Neutrophil (primary cell): ENCODE measurements at regions not wholly inside any gene's neighbourhood (a gene's known extent, or its start where the extent isn't known, plus 50 kb on each side); places are given as distances from the start of the nearest gene placed in this dataset.

Experiments used
- H3K27ac ChIP-seq: fragments of 200-600 bp; sonication (generic); 2 replicates; pipeline ENCODE4 v1.5.1; 2016; ENCODE audit warnings: mild to moderate bottlenecking, moderate library complexity
- H3K27me3 ChIP-seq: fragments of 200-600 bp; sonication (generic); 2 replicates; pipeline ENCODE4 v1.6.0; 2016; ENCODE audit warnings: mild to moderate bottlenecking
- H3K36me3 ChIP-seq: fragments of 200-600 bp; sonication (generic); 2 replicates; pipeline ENCODE4 v1.5.1; 2017
- H3K4me1 ChIP-seq, 2 experiments: fragments of 200-600 bp in 1 of 2; sonication (generic) in 1 of 2; 1 replicate in 1 of 2; 2 replicates in 1 of 2; pipeline versions ENCODE4 v1.5.1 to v1.6.1; 2013 to 2016; ENCODE audit warnings: low read depth in 1 of 2, low read length in 1 of 2, mild to moderate bottlenecking in 1 of 2, moderate library complexity in 1 of 2; ENCODE audit not compliant: control insufficient read depth in 1 of 2, insufficient read depth in 1 of 2
- H3K4me3 ChIP-seq, 2 experiments: fragments of 200-600 bp in 1 of 2; sonication (generic) in 1 of 2; 1 replicate in 1 of 2; 2 replicates in 1 of 2; pipeline ENCODE4 v1.5.1; 2013 to 2016; ENCODE audit warnings: low read depth in 1 of 2, low read length in 1 of 2, mild to moderate bottlenecking in 1 of 2, moderate library complexity in 1 of 2
- H3K9me3 ChIP-seq: fragments of 200-600 bp; sonication (generic); 2 replicates; pipeline ENCODE4 v1.5.1; 2016
- TF ChIP-seq, protein P1 (sequence below): fragments of 200-600 bp; sonication (generic); IDR thresholded peaks from 2 replicates; pipeline ENCODE4 v1.5.1; 2016; ENCODE audit warnings: antibody characterized with exemption

GRCh38 chr7:1314908-1315450, 82.3 kb downstream of the UNCX start:
- TF ChIP-seq, protein P1, sequence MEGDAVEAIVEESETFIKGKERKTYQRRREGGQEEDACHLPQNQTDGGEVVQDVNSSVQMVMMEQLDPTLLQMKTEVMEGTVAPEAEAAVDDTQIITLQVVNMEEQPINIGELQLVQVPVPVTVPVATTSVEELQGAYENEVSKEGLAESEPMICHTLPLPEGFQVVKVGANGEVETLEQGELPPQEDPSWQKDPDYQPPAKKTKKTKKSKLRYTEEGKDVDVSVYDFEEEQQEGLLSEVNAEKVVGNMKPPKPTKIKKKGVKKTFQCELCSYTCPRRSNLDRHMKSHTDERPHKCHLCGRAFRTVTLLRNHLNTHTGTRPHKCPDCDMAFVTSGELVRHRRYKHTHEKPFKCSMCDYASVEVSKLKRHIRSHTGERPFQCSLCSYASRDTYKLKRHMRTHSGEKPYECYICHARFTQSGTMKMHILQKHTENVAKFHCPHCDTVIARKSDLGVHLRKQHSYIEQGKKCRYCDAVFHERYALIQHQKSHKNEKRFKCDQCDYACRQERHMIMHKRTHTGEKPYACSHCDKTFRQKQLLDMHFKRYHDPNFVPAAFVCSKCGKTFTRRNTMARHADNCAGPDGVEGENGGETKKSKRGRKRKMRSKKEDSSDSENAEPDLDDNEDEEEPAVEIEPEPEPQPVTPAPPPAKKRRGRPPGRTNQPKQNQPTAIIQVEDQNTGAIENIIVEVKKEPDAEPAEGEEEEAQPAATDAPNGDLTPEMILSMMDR: no peak
- Histone ChIP-seq H3K9me3 (no peaks in the 10 kb centered on the region), H3K36me3 (no peaks in the 10 kb centered on the region)

GRCh38 chr7:1316086-1316485, 83.4 kb downstream of the UNCX start:
- H3K4me1 ChIP-seq: no peaks in the 10 kb centered on the region
- H3K27me3 ChIP-seq: peaks cover 4% of the 10 kb centered on the region
- no peak overlapping the region for H3K4me3 ChIP-seq
- no peaks in the 10 kb centered on the region for H3K9me3 ChIP-seq
- TF ChIP-seq, protein P1: no peak
- no peak overlapping the region for H3K27ac ChIP-seq
- H3K36me3 ChIP-seq: no peaks in the 10 kb centered on the region

More at GRCh38 chr7:1314908-1315450, 82.3 kb downstream of the UNCX start:
- Histone ChIP-seq H3K4me3 (no peak overlapping the region), H3K4me1 (no peaks in the 10 kb centered on the region), H3K27me3 (no peaks in the 10 kb centered on the region), H3K27ac (no peak overlapping the region)

- no peaks in the 10 kb centered on the region for H3K9me3 ChIP-seq
- TF ChIP-seq, protein P1: no peak
- H3K27ac ChIP-seq: no peak overlapping the region
- H3K27me3 ChIP-seq: peaks cover 19% of the 10 kb centered on the region
- no peaks in the 10 kb centered on the region for H3K36me3 ChIP-seq
- H3K4me1 ChIP-seq: no peaks in the 10 kb centered on the region
- H3K4me3 ChIP-seq: no peak overlapping the region
Measured at GRCh38 chr7:1317646-1318045, 85.0 kb downstream of the UNCX start.

- peaks cover 23% of the 10 kb centered on the region for H3K27me3 ChIP-seq
- no peaks in the 10 kb centered on the region for H3K36me3 ChIP-seq
- TF ChIP-seq, protein P1: no peak
- H3K4me3 ChIP-seq: no peak overlapping the region
- H3K4me1 ChIP-seq: no peaks in the 10 kb centered on the region
- H3K27ac ChIP-seq: no peak overlapping the region
- H3K9me3 ChIP-seq: no peaks in the 10 kb centered on the region
Measured at GRCh38 chr7:1318051-1318450, 85.4 kb downstream of the UNCX start.

DNA sequence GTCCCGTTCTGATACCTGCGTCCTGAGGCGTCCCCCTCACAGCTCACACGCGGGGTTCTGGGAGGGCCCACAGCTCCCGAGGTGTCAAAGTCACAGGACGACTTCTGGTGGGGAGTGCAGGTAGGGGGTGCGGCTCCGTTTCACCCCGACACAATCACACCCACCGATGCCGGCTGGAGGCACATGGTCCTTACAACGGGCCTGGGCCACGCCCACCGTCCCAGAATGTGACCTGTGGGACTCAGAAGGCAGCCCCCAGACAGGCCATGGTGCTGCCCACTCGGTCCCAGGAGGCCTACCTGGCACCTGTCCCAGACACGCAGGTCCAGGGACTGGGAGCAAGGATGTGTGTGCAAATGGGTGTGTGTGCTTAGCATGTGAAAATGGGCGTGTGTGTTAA, 86.0 kb downstream of the UNCX start:
- no peak overlapping the region for H3K4me3 ChIP-seq
- H3K27me3 ChIP-seq: peaks cover 29% of the 10 kb centered on the region
- H3K36me3 ChIP-seq: no peaks in the 10 kb centered on the region
- H3K27ac ChIP-seq: no peak overlapping the region
- no peaks in the 10 kb centered on the region for H3K4me1 ChIP-seq
- TF ChIP-seq, protein P1: no peak
- no peaks in the 10 kb centered on the region for H3K9me3 ChIP-seq
